Stimulated activated naive CD8-positive, alpha-beta T cell treated with anti-CD3 and anti-CD28 coated beads, Interleukin-15, Interleukin-2, amounts not matched to agents 100 ng/mL and 50 ng/mL, for 24 hours (primary cell): ENCODE measurements at regions not wholly inside any gene's neighbourhood (a gene's known extent, or its start where the extent isn't known, plus 50 kb on each side); places are given as distances from the start of the nearest gene placed in this dataset.

Experiments
- H3K27ac Mint-ChIP-seq: one replicate; pipeline ENCODE4 v1.8.0; 2021; ENCODE audit warnings: mild to moderate bottlenecking, mixed read lengths
- H3K27me3 Mint-ChIP-seq: one replicate; pipeline ENCODE4 v1.8.0; 2021; ENCODE audit warnings: mixed read lengths
- H3K36me3 Mint-ChIP-seq: one replicate; pipeline ENCODE4 v1.8.0; 2021; ENCODE audit warnings: low read depth, mixed read lengths
- H3K4me1 Mint-ChIP-seq: one replicate; pipeline ENCODE4 v1.8.0; 2021; ENCODE audit warnings: low read depth, mixed read lengths
- H3K4me3 Mint-ChIP-seq: one replicate; pipeline ENCODE4 v1.8.0; 2021; ENCODE audit warnings: mild to moderate bottlenecking, mixed read lengths
- H3K9me3 Mint-ChIP-seq: one replicate; pipeline ENCODE4 v1.8.0; 2021; ENCODE audit warnings: mixed read lengths

- Mint-ChIP-seq H3K27me3 (no peaks in the 10 kb centered on the region), H3K9me3 (no peaks in the 10 kb centered on the region), H3K36me3 (no peaks in the 10 kb centered on the region), H3K4me3 (no peak overlapping the region), H3K27ac (no peak overlapping the region), H3K4me1 (no peaks in the 10 kb centered on the region)
Observed at GRCh38 chr11:110900426-110900825, 188.2 kb upstream of the ARHGAP20 start.

DNA sequence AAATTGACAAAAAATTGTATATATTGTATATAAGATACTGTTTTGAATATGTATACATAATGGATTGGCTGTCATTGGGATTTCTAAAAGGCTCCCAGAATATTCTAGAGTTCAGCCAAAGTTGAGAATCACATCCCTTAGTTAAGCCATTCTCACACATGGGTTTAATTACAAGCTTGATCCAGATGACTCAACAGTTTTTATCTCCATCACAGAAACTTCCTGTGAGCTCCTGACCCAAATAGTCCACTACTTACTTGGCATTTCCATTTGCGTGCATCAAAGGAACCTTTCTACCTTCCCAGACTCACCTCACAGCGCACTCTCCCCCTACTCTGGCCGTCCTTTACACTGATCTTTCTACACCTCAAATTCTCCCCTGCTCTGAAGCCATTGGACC is 184.8 kb upstream of the ARHGAP20 start:
- Mint-ChIP-seq H3K4me1 (no peaks in the 10 kb centered on the region), H3K36me3 (no peaks in the 10 kb centered on the region), H3K27me3 (no peaks in the 10 kb centered on the region), H3K27ac (no peak overlapping the region), H3K9me3 (no peaks in the 10 kb centered on the region), H3K4me3 (no peak overlapping the region)

- H3K4me1 Mint-ChIP-seq = no peaks in the 10 kb centered on the region
- H3K4me3 Mint-ChIP-seq = no peak overlapping the region
- no peaks in the 10 kb centered on the region for H3K9me3 Mint-ChIP-seq
- no peaks in the 10 kb centered on the region for H3K27me3 Mint-ChIP-seq
- no peak overlapping the region for H3K27ac Mint-ChIP-seq
- no peaks in the 10 kb centered on the region for H3K36me3 Mint-ChIP-seq
Observed at GRCh38 chr11:110896358-110896757, 184.1 kb upstream of the ARHGAP20 start.

DNA sequence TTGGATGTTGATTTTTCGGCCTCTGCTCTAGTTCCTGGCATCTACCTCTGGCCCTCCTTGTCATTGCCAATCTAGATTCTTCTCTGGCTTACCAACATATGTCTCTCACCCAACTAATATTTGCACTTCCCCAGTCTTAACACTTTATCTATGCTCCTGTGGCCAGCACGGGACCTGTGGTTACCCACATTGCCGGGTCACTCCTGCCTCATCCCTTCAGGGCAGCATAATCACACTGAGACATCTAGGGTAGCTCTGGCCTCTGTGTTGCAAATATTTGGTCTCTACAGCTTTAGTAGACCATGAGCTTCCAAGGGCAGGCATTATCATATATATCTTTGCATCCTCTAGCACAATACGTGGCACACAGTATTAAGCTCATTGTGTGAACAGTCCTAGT is 182.0 kb upstream of the ARHGAP20 start:
- Mint-ChIP-seq H3K9me3 (no peaks in the 10 kb centered on the region), H3K4me1 (no peaks in the 10 kb centered on the region), H3K27ac (no peak overlapping the region), H3K36me3 (no peaks in the 10 kb centered on the region), H3K4me3 (no peak overlapping the region), H3K27me3 (no peaks in the 10 kb centered on the region)

GRCh38 chr11:110892741-110893285 is 180.6 kb upstream of the ARHGAP20 start:
- Mint-ChIP-seq H3K27me3 (peaks cover 4% of the 10 kb centered on the region), H3K9me3 (no peaks in the 10 kb centered on the region), H3K36me3 (no peaks in the 10 kb centered on the region), H3K4me1 (no peaks in the 10 kb centered on the region), H3K4me3 (no peak overlapping the region), H3K27ac (no peak overlapping the region)

DNA sequence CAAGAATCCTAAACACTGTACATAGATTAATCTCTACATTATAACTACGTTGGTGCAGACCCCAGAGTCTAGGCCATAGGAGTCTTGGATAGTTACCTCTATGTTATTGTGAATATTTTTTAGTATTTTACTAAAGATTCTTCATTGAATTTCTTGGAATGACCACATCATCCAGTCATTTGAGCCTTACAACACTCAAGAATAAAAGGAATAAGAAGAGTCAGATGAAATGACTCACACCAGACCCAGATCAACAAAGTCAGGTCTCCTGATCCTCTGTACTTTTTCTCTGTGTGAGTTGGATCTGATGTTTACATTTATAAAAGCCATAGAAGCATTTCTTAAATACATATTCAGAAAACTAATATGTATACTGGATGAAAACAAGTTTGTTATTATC is 179.2 kb upstream of the ARHGAP20 start:
- Mint-ChIP-seq H3K27ac (no peak overlapping the region), H3K36me3 (no peaks in the 10 kb centered on the region), H3K4me1 (peaks cover under 1% of the 10 kb centered on the region), H3K4me3 (no peak overlapping the region), H3K27me3 (peaks cover 4% of the 10 kb centered on the region), H3K9me3 (no peaks in the 10 kb centered on the region)

DNA sequence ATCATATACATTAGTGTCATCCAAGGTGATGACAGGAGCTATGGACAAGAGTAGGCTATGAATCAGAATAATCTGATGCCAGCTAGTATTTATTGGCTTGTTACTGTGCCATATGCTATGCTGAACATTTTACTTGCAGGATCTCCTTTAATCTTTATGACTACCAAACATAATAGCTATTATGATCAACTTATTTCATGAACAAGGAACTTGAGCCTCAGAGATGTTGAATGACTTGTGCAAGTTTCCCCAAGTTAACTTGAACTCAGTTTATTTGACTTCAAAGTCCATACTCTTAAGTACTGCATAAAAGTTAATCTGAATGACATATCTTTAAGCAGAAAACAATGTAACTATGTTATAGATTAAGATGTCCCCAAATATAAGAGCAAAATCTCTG is 178.8 kb upstream of the ARHGAP20 start:
- Mint-ChIP-seq H3K4me1 (peaks cover 5% of the 10 kb centered on the region), H3K27ac (no peak overlapping the region), H3K27me3 (peaks cover 4% of the 10 kb centered on the region), H3K4me3 (no peak overlapping the region), H3K36me3 (no peaks in the 10 kb centered on the region), H3K9me3 (no peaks in the 10 kb centered on the region)

DNA sequence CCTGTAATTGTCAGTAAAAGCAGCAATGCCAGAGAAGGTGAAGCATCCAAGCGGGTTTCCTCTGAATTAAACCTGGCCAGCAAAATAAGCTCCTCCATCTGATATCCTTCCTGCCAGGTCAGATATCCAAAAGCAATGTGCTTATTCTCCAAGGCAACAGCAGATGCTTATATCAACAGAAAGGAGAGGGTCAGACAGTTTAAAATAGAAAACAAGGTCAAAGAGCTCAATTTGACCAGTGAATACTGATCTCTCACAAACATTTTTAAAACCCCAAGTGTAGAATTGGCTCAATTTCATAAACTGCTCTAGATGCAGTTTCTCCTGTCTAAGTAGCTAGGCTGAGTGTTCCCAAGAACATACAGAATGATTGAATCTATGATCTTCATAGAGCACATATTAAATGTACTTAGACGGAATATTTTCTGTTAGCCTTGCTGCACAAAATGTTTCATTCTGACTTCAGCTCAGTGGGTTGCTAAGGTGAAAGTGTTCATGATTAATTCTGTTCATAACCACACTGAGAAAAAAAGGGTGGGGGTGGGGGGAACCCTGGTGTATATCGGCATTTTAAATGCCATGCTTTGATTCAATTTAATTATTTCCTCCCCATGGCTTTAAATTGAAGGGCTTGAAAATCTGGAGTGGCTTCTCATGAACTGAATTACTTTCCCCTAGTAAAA is 174.2 kb upstream of the ARHGAP20 start:
- Mint-ChIP-seq H3K27me3 (peaks cover 11% of the 10 kb centered on the region), H3K9me3 (no peaks in the 10 kb centered on the region), H3K36me3 (no peaks in the 10 kb centered on the region), H3K4me3 (no peak overlapping the region), H3K27ac (no peak overlapping the region), H3K4me1 (peaks cover 8% of the 10 kb centered on the region)

- H3K27me3 Mint-ChIP-seq = peaks cover 13% of the 10 kb centered on the region
- H3K9me3 Mint-ChIP-seq = no peaks in the 10 kb centered on the region
- H3K27ac Mint-ChIP-seq = no peak overlapping the region
- H3K4me3 Mint-ChIP-seq = no peak overlapping the region
- peaks cover 11% of the 10 kb centered on the region for H3K4me1 Mint-ChIP-seq
- H3K36me3 Mint-ChIP-seq = no peaks in the 10 kb centered on the region
Observed at GRCh38 chr11:110883256-110883655, 171.0 kb upstream of the ARHGAP20 start.

- Mint-ChIP-seq H3K4me1 (peaks cover 3% of the 10 kb centered on the region), H3K36me3 (no peaks in the 10 kb centered on the region), H3K9me3 (no peaks in the 10 kb centered on the region), H3K27me3 (peaks cover 4% of the 10 kb centered on the region), H3K27ac (no peak overlapping the region), H3K4me3 (no peak overlapping the region)
Observed at GRCh38 chr11:110878513-110878912, 166.3 kb upstream of the ARHGAP20 start.

DNA sequence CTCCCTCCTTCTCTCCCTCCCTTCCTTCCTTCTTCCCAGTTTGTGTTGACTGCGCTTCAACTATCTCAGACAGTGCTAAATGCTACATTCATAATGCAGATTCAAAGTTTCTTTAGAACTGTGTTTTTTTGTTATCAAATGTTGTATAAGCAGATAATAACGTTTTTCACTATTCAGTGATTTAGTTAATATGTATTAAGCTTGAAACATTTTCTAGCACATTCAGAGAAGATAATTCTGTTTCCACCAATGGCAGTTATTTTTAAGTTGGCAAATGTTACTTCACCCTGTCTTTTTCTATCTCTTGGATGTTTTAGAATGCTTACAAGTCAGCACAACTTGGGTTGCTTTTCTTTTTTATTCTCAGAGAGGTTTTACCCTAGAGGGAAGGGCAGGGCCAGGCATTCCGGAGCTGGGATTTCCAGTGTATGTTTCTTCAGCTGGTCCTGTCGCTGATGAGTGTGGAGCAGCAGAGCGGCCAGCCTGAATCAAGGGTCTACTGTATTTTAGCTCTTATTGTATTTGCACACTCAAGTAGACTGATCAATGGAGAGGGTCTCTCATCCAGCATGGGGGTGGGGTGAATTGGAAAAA is 162.3 kb upstream of the ARHGAP20 start:
- Mint-ChIP-seq H3K36me3 (no peaks in the 10 kb centered on the region), H3K4me3 (no peak overlapping the region), H3K27ac (no peak overlapping the region)

GRCh38 chr11:110873975-110874374 is 161.7 kb upstream of the ARHGAP20 start:
- peaks cover 3% of the 10 kb centered on the region for H3K4me1 Mint-ChIP-seq
- no peak overlapping the region for H3K27ac Mint-ChIP-seq
- H3K4me3 Mint-ChIP-seq = no peak overlapping the region
- no peaks in the 10 kb centered on the region for H3K36me3 Mint-ChIP-seq
- H3K9me3 Mint-ChIP-seq = no peaks in the 10 kb centered on the region
- H3K27me3 Mint-ChIP-seq = no peaks in the 10 kb centered on the region

More for the DNA sequence above, 162.3 kb upstream of the ARHGAP20 start:
- Mint-ChIP-seq H3K27me3 (peaks cover under 1% of the 10 kb centered on the region), H3K9me3 (no peaks in the 10 kb centered on the region), H3K4me1 (peaks cover 3% of the 10 kb centered on the region)

GRCh38 chr11:110870816-110871522 is 158.7 kb upstream of the ARHGAP20 start:
- H3K27ac Mint-ChIP-seq = no peak overlapping the region
- no peaks in the 10 kb centered on the region for H3K27me3 Mint-ChIP-seq
- no peaks in the 10 kb centered on the region for H3K4me1 Mint-ChIP-seq
- H3K36me3 Mint-ChIP-seq = no peaks in the 10 kb centered on the region
- H3K9me3 Mint-ChIP-seq = no peaks in the 10 kb centered on the region
- H3K4me3 Mint-ChIP-seq = no peak overlapping the region

DNA sequence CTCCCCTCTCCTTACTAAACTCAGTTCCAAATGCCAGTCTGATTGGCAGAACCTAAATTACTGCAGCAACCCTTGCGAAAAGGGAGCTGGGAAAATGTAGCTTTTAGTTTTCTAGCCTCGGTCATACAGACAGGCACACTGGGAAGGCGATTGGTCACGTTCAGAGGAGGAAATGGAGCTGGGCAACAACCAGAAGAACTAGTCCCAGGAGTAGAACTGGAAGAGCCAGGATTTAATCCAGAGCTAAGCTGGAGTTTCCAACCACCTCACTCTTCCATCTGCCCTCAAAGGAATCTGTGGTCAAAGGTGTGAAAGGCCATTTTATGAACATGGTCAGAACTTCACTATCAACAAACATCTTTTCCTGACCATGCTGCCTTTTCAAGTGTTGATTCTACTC is 155.7 kb upstream of the ARHGAP20 start:
- no peaks in the 10 kb centered on the region for H3K36me3 Mint-ChIP-seq
- H3K4me3 Mint-ChIP-seq = no peak overlapping the region
- no peaks in the 10 kb centered on the region for H3K27me3 Mint-ChIP-seq
- no peaks in the 10 kb centered on the region for H3K9me3 Mint-ChIP-seq
- no peaks in the 10 kb centered on the region for H3K4me1 Mint-ChIP-seq
- H3K27ac Mint-ChIP-seq = no peak overlapping the region

DNA sequence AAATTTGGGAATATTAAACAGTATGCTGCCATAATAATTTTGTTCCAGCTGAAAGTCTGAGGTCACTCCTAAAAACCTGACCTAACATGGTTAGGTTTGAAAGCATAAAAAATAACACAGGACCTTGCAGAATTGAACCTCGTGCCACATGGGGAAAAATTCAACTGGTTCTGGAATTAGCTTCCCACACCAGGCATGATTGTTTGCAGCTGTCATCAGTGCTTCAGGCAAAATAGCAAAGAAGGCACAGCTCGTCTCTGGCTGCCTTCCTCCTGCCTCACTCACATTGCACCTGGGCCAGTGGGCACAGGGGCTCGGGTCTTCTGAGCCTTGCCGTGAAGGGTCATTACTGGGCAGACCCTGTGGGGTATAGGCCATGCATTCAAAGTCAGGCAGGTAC is 153.8 kb upstream of the ARHGAP20 start:
- H3K4me3 Mint-ChIP-seq = no peak overlapping the region
- H3K4me1 Mint-ChIP-seq = no peaks in the 10 kb centered on the region
- H3K36me3 Mint-ChIP-seq = no peaks in the 10 kb centered on the region
- no peaks in the 10 kb centered on the region for H3K9me3 Mint-ChIP-seq
- H3K27me3 Mint-ChIP-seq = no peaks in the 10 kb centered on the region
- H3K27ac Mint-ChIP-seq = no peak overlapping the region
